SU-DHL-6 (cell line): ENCODE measurements at regions not wholly inside any gene's neighbourhood (a gene's known extent, or its start where the extent isn't known, plus 50 kb on each side); places are given as distances from the start of the nearest gene placed in this dataset.

Source experiments
- H2AFZ ChIP-seq: fragments of 200-600 bp; sonication (generic); 2 replicates; pipeline ENCODE4 v1.6.1; 2014; ENCODE audit warnings: low read depth, mild to moderate bottlenecking, moderate library complexity, mixed read lengths, antibody characterized with exemption, low read length; ENCODE audit not compliant: severe bottlenecking
- H3F3A ChIP-seq: fragments of 200-600 bp; shearing (Covaris generic); 2 replicates; pipeline ENCODE4 v1.6.0; 2016; ENCODE audit warnings: antibody characterized with exemption, mild to moderate bottlenecking; ENCODE audit not compliant: insufficient read depth
- H3K27ac ChIP-seq: fragments of 200-600 bp; sonication (generic); 2 replicates; pipeline ENCODE4 v1.5.1; 2016; ENCODE audit warnings: low read depth, mild to moderate bottlenecking, low read length, moderate library complexity, mixed read lengths
- H3K27me3 ChIP-seq: fragments of 200-600 bp; sonication (generic), shearing (Covaris generic); 2 replicates; pipeline ENCODE4 v1.6.0; 2014; ENCODE audit warnings: mild to moderate bottlenecking, low read length
- H3K36me3 ChIP-seq: fragments of 200-600 bp; sonication (generic); 2 replicates; pipeline ENCODE4 v1.6.1; 2014; ENCODE audit warnings: mild to moderate bottlenecking, low read length, mixed read lengths
- H3K4me2 ChIP-seq: fragments of 300-600, 200-600 bp; shearing (Covaris generic), sonication (generic); 2 replicates; pipeline ENCODE4 v1.6.0; 2014; ENCODE audit warnings: low read length, low read depth, mild to moderate bottlenecking; ENCODE audit not compliant: poor library complexity, severe bottlenecking
- H3K4me3 ChIP-seq: fragments of 200-600 bp; sonication (generic); 2 replicates; pipeline ENCODE4 v1.5.1; 2014; ENCODE audit warnings: antibody characterized with exemption, low read length, mild to moderate bottlenecking, mixed read lengths; ENCODE audit not compliant: insufficient read depth, poor library complexity, severe bottlenecking
- H3K79me2 ChIP-seq: fragments of 200-600 bp; sonication (generic); 2 replicates; pipeline ENCODE4 v1.6.1; 2014; ENCODE audit warnings: mild to moderate bottlenecking, low read length, moderate library complexity; ENCODE audit not compliant: insufficient read depth
- H3K9ac ChIP-seq: fragments of 200-600 bp; sonication (generic); 2 replicates; pipeline ENCODE4 v1.7.0; 2014; ENCODE audit warnings: mild to moderate bottlenecking, low read length
- H3K9me2 ChIP-seq: fragments of 200-600 bp; sonication (generic); replicated peaks from 2 replicates; pipeline ENCODE4 v1.6.1; 2014; ENCODE audit warnings: low read length; ENCODE audit not compliant: insufficient read depth
- H3K9me3 ChIP-seq: fragments of 200-600 bp; sonication (generic); 2 replicates; pipeline ENCODE4 v1.6.1; 2014; ENCODE audit warnings: low read length, mixed read lengths; ENCODE audit not compliant: insufficient read depth
- H4K20me1 ChIP-seq: fragments of 200-600 bp; sonication (generic); 2 replicates; pipeline ENCODE4 v1.6.1; 2014; ENCODE audit warnings: low read depth, mild to moderate bottlenecking, antibody characterized with exemption, low read length, moderate library complexity, mixed read lengths
- CTCF ChIP-seq: fragments of 200-600 bp; sonication (generic); IDR thresholded peaks from one replicate; pipeline ENCODE4 v1.5.1; 2017; ENCODE audit warnings: antibody characterized with exemption, mild to moderate bottlenecking, low read length, moderate library complexity; ENCODE audit not compliant: insufficient read depth, poor library complexity, severe bottlenecking
- EZH2phosphoT487 ChIP-seq: fragments of 200-600 bp; sonication (generic), shearing (Covaris generic); conservative IDR thresholded peaks from 2 replicates; pipeline ENCODE4 v1.6.1; 2018; ENCODE audit warnings: mild to moderate bottlenecking, antibody characterized with exemption, low read length, moderate library complexity, mixed read lengths

GRCh38 chr6:4304927-4305455 is 169.6 kb upstream of the ECI2 start:
- Histone ChIP-seq H3F3A (no peaks in the 10 kb centered on the region), H3K4me3 (no peak overlapping the region), H4K20me1 (no peaks in the 10 kb centered on the region), H3K36me3 (no peaks in the 10 kb centered on the region), H3K9me2 (no peaks in the 10 kb centered on the region), H3K27ac (no peak overlapping the region), H2AFZ (no peak overlapping the region), H3K9me3 (no peaks in the 10 kb centered on the region), H3K79me2 (no peaks in the 10 kb centered on the region), H3K9ac (no peak overlapping the region), H3K27me3 (no peaks in the 10 kb centered on the region), H3K4me2 (no peak overlapping the region)
- TF ChIP-seq EZH2phosphoT487 (no peak), CTCF (no peak)

GRCh38 chr6:4303638-4304037 is 168.3 kb upstream of the ECI2 start:
- H3K4me2 ChIP-seq: no peak overlapping the region
- H4K20me1 ChIP-seq: no peaks in the 10 kb centered on the region
- TF ChIP-seq CTCF: no peak
- no peak for TF ChIP-seq EZH2phosphoT487
- no peak overlapping the region for H3K4me3 ChIP-seq
- no peaks in the 10 kb centered on the region for H3F3A ChIP-seq
- no peaks in the 10 kb centered on the region for H3K79me2 ChIP-seq
- H3K36me3 ChIP-seq: no peaks in the 10 kb centered on the region
- H2AFZ ChIP-seq: no peak overlapping the region
- H3K27me3 ChIP-seq: no peaks in the 10 kb centered on the region
- no peak overlapping the region for H3K27ac ChIP-seq
- no peaks in the 10 kb centered on the region for H3K9me3 ChIP-seq
- no peaks in the 10 kb centered on the region for H3K9me2 ChIP-seq
- H3K9ac ChIP-seq: no peak overlapping the region

- Histone ChIP-seq H3K9ac (no peak overlapping the region), H3K27me3 (no peaks in the 10 kb centered on the region), H3K9me2 (no peaks in the 10 kb centered on the region), H2AFZ (no peak overlapping the region), H3K27ac (no peak overlapping the region), H3K4me3 (no peak overlapping the region), H3K36me3 (no peaks in the 10 kb centered on the region), H3F3A (no peaks in the 10 kb centered on the region), H3K9me3 (no peaks in the 10 kb centered on the region), H3K79me2 (no peaks in the 10 kb centered on the region), H4K20me1 (no peaks in the 10 kb centered on the region), H3K4me2 (no peak overlapping the region)
- TF ChIP-seq EZH2phosphoT487 (no peak), CTCF (no peak)
Observed at GRCh38 chr6:4302524-4302923, 167.1 kb upstream of the ECI2 start.
